Breast epithelium (tissue), 3 donors: ENCODE measurements at regions not wholly inside any gene's neighbourhood (a gene's known extent, or its start where the extent isn't known, plus 50 kb on each side); places are given as distances from the start of the nearest gene placed in this dataset.

Source experiments
- POLR2A ChIP-seq: fragments of 450-650 bp; IDR thresholded peaks from one replicate; pipeline ENCODE4 v1.6.1; 2016; ENCODE audit warnings: antibody characterized with exemption, mild to moderate bottlenecking, moderate library complexity
- POLR2AphosphoS5 ChIP-seq, 3 donors: sonication (generic); formaldehyde crosslinking; IDR thresholded peaks; one replicate each; pipeline ENCODE4 v1.6.1; 2017; ENCODE audit warnings: antibody characterized with exemption in 3 of 3
- TF ChIP-seq, protein P1 (sequence below), 3 donors: fragments of 450-650 bp; IDR thresholded peaks; one replicate each; pipeline ENCODE4 v1.5.1; 2016 to 2017; ENCODE audit warnings: antibody characterized with exemption in 3 of 3, mild to moderate bottlenecking in 3 of 3, moderate library complexity in 3 of 3

- TF ChIP-seq, protein P1, sequence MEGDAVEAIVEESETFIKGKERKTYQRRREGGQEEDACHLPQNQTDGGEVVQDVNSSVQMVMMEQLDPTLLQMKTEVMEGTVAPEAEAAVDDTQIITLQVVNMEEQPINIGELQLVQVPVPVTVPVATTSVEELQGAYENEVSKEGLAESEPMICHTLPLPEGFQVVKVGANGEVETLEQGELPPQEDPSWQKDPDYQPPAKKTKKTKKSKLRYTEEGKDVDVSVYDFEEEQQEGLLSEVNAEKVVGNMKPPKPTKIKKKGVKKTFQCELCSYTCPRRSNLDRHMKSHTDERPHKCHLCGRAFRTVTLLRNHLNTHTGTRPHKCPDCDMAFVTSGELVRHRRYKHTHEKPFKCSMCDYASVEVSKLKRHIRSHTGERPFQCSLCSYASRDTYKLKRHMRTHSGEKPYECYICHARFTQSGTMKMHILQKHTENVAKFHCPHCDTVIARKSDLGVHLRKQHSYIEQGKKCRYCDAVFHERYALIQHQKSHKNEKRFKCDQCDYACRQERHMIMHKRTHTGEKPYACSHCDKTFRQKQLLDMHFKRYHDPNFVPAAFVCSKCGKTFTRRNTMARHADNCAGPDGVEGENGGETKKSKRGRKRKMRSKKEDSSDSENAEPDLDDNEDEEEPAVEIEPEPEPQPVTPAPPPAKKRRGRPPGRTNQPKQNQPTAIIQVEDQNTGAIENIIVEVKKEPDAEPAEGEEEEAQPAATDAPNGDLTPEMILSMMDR (IDR thresholded peaks at IDR 0.05): no peak
- no peak for TF ChIP-seq POLR2A
- no peak for TF ChIP-seq POLR2AphosphoS5 (IDR thresholded peaks at IDR 0.05)
Observed at GRCh38 chr2:22616031-22616430, 768.9 kb upstream of the KLHL29 start.
